ENCODE measurements at regions not wholly inside any gene's neighbourhood (a gene's known extent, or its start where the extent isn't known, plus 50 kb on each side); places are given as distances from the start of the nearest gene placed in this dataset.

GRCh38 chr10:106106114-106106513 lies 1058.4 kb downstream of the SORCS1 start (continued):
- TF ChIP-seq JUNB (IDR thresholded peaks at IDR 0.05; ENCODE audit: unreplicated experiment) (no peak), ZNF114 (CRISPR knock-in tag; IDR thresholded peaks at IDR 0.05) (no peak), ETS1 (IDR thresholded peaks at IDR 0.05) (no peak), CREB1 (CRISPR knock-in tag; IDR thresholded peaks at IDR 0.05; ENCODE audit: low read depth) (no peak)
- TF ChIP-seq, protein P1, sequence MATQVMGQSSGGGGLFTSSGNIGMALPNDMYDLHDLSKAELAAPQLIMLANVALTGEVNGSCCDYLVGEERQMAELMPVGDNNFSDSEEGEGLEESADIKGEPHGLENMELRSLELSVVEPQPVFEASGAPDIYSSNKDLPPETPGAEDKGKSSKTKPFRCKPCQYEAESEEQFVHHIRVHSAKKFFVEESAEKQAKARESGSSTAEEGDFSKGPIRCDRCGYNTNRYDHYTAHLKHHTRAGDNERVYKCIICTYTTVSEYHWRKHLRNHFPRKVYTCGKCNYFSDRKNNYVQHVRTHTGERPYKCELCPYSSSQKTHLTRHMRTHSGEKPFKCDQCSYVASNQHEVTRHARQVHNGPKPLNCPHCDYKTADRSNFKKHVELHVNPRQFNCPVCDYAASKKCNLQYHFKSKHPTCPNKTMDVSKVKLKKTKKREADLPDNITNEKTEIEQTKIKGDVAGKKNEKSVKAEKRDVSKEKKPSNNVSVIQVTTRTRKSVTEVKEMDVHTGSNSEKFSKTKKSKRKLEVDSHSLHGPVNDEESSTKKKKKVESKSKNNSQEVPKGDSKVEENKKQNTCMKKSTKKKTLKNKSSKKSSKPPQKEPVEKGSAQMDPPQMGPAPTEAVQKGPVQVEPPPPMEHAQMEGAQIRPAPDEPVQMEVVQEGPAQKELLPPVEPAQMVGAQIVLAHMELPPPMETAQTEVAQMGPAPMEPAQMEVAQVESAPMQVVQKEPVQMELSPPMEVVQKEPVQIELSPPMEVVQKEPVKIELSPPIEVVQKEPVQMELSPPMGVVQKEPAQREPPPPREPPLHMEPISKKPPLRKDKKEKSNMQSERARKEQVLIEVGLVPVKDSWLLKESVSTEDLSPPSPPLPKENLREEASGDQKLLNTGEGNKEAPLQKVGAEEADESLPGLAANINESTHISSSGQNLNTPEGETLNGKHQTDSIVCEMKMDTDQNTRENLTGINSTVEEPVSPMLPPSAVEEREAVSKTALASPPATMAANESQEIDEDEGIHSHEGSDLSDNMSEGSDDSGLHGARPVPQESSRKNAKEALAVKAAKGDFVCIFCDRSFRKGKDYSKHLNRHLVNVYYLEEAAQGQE (IDR thresholded peaks at IDR 0.05; ENCODE audit: unreplicated experiment) = no peak

DNA sequence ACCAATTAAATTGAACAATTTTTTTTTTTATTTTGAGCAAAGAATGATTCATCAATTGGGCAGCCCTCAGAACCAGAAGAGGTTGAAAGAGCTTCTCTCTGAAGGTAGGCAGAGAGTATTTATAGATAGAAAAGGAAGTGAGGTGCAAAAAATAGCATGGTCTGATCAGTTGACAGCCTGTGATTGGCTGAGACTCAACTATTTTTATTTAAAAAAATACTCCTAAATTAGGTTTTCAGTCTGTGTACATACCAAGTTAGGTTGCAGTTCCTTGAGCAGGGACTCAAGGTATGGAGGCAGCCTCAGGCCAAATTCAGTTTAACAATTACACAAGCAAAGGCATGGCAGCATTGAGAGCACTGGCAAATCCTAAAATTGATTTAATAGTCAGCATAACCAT lies 1074.7 kb downstream of the SORCS1 start:
- H2AFZ ChIP-seq = no peak overlapping the region
- Mint-ChIP-seq H3K4me3 (no peak overlapping the region), H3K27ac (no peak overlapping the region), H3K36me3 (ENCODE audit: low read depth) (no peaks in the 10 kb centered on the region), H3K9me3 (no peaks in the 10 kb centered on the region), H3K27me3 (ENCODE audit: insufficient read depth, low read depth, poor library complexity) (no peaks in the 10 kb centered on the region), H3K4me1 (no peaks in the 10 kb centered on the region)
- H3K27me3 ChIP-seq (ENCODE audit: insufficient read depth) = no peaks in the 10 kb centered on the region
- TF ChIP-seq ZNF462 (CRISPR knock-in tag; IDR thresholded peaks at IDR 0.05) (no peak), CTCF (conservative IDR thresholded peaks at IDR 0.05; ENCODE audit: low read depth in 2 of 2) (no peak), NANOG (IDR thresholded peaks at IDR 0.05; ENCODE audit: borderline replicate concordance) (no peak)
- H3K9me2 ChIP-seq (ENCODE audit: insufficient read depth) = no peaks in the 10 kb centered on the region
- H4K20me1 ChIP-seq (replicated peaks; ENCODE audit: insufficient read depth) = no peaks in the 10 kb centered on the region
- H3K4me2 ChIP-seq = no peak overlapping the region
- H3K79me2 ChIP-seq (replicated peaks; ENCODE audit: insufficient read depth) = no peaks in the 10 kb centered on the region
- no peaks in the 10 kb centered on the region for H3K36me3 ChIP-seq (ENCODE audit: insufficient read depth)
- H3K27ac ChIP-seq (ENCODE audit: low read depth) = no peak overlapping the region
- DNase-seq (ENCODE audit: low spot score) (no peak), ATAC-seq (no peak)
- H3K4me3 ChIP-seq = no peak overlapping the region
- H3F3A ChIP-seq (replicated peaks; ENCODE audit: low read depth) = no peaks in the 10 kb centered on the region
- H3K4me1 ChIP-seq (ENCODE audit: insufficient read depth) = no peaks in the 10 kb centered on the region

Measured in GM23338 (cell line).